HG02798 (cell line): ENCODE measurements at regions not wholly inside any gene's neighbourhood (a gene's known extent, or its start where the extent isn't known, plus 50 kb on each side); places are given as distances from the start of the nearest gene placed in this dataset.
"Not testable (repeated sequence)": the region's sequence is repeated elsewhere in the genome, so short reads cannot be mapped to it uniquely, and the experiment has no call there.

Experiments used
- ATAC-seq: cut with Tn5 transposase; IDR thresholded peaks from one replicate; pipeline ENCODE4 v1.9.1; 2021; ENCODE audit warnings: mild to moderate bottlenecking; ENCODE audit not compliant: unreplicated experiment, poor library complexity

DNA sequence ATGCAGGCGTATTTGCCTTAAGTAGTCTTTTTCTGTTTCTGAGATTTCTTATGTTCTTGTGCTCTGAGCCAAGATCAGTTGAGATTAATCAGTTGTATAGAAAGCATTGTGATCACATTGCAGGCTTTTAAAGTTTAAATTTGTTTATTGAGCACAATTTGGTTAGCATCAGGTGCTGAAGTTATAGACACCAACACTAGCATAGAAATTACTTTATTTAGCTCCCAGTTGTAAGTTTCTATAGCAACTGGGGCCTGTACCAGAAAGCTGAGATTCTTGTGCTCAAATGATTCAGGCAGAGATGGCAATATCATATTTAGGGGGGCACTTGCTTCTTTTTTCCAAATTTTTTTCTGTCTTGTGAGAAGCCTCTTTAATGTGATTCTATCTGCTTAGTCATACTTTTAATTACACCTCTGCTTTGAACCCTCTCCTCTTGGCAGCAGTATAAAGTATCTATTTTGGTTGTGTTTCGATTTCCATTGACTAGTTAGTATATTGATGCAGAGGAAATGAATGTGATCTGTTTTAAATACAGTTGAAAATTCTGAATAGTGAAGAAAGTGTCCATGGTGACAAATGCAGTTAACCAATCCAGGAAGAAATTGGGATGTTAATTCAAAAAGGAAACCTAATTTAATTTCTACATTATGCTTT lies 241.7 kb upstream of the GBE1 start:
- ATAC-seq, result no peak

GRCh38 chr3:82002491-82002890 lies 241.0 kb upstream of the GBE1 start:
- ATAC-seq, result no peak

- ATAC-seq, result no peak
Observed at GRCh38 chr3:82001276-82001923, 240.0 kb upstream of the GBE1 start.

- ATAC-seq, result peak; percentile 52
Observed at GRCh38 chr3:82000773-82001172, 239.3 kb upstream of the GBE1 start.

DNA sequence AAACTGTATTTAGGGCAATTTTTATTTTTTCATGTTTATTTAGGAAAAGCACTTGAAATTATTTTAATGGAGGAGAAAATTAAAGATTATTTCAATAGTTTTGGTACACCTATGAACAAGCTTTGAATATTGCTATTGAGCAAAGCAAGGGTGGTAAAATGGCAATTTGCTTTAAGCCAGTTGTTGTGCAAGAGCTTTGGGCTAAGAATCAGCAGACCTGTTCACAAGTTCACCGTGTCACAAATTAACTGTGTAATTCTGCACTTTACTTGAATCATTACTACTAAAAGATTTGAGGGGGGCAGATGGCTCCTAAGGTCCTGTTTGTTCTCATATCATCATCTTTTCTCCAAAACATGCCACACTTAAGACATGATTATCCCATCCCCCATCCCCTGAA lies 238.9 kb upstream of the GBE1 start:
- ATAC-seq, result no peak

DNA sequence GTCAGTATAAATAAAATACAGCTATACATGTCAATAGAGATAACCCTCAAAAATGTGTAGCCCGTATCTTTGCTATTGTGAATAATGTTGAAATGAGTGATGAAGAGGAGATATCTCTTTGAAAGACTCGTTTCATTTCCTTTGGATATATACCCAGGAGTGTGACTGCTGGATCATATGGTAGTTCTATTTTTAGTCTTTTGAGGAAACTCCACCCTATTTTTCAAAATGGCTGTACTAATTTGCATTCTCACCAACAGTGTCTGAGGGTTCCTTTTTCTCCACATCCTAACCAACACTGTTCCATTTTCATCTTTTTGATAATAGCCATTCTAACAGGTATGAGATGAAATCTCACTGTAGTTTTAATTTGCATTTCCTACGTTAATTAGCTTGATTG lies 237.5 kb upstream of the GBE1 start:
- no peak for ATAC-seq

GRCh38 chr3:81998139-81998755 lies 236.8 kb upstream of the GBE1 start:
- ATAC-seq, result no peak

GRCh38 chr3:81997390-81997789 lies 235.9 kb upstream of the GBE1 start:
- ATAC-seq, result no peak

GRCh38 chr3:81995329-81995728 lies 233.9 kb upstream of the GBE1 start:
- ATAC-seq, result no peak

- ATAC-seq, result no peak
Observed at GRCh38 chr3:81989758-81990157, 228.3 kb upstream of the GBE1 start.

- ATAC-seq, result no peak
Observed at GRCh38 chr3:81989274-81989673, 227.8 kb upstream of the GBE1 start.

- not testable (repeated sequence) for ATAC-seq
Observed at GRCh38 chr3:81987412-81987811, 226.0 kb upstream of the GBE1 start.

GRCh38 chr3:81985996-81986723 lies 224.7 kb upstream of the GBE1 start:
- ATAC-seq, result no peak

DNA sequence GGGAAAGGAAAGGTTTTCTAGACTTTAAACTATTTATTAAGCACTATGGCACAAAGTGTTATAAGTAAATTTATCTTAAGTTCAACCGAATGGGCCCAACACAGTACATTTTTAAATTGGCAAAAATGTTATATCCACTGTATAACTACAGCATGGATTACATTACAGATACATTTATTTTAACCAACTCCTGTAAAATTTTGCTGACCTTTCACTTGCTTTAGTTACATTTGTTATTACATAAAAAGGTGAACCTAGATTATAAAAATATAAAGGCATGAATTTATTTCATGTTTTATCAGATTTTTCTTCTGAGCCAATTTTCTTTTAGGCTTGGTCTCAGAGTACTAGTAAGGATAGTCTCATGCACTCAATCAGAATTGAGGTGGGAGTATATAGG lies 221.9 kb upstream of the GBE1 start:
- ATAC-seq, result no peak

DNA sequence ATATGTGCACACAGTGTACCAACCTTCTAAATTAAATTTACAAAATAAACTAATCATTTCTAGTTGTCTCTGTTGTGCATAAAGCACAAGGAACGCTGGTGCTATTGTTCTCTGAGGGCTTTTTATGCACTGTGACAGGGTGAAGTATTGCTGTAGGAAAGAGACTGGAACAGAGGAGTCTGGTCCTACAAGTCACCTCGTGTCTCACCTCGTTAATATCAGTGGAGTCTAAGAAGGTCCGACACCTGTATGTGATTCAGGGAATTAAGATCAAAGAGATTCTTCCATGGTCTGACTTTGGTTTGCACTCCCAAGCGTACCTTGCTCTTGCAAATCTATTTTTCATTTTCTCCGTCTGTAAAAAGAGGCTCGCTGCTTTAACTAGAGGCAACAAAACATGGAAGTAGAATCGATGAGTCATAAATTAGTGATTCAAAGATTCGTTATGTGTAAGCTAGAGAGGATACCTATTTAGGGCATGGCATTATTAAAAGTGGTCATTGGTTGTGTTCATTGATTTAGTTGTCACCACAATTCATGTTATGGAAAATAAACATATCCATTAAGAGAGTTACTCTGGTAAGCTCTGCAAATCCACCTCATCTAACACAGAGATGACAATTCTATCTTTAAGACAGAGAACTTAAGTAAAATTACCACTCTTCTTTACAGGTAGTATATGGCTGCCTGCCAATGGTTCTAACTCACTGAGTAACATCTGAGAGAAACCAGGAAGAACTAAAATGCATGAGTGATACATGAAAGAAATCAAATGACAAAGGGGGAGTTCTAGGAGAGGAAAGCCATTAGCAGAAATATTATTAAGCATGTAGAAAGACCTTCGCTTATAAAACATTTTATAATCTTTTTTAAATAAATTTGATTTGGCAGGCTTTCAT lies 219.4 kb upstream of the GBE1 start:
- no peak for ATAC-seq

DNA sequence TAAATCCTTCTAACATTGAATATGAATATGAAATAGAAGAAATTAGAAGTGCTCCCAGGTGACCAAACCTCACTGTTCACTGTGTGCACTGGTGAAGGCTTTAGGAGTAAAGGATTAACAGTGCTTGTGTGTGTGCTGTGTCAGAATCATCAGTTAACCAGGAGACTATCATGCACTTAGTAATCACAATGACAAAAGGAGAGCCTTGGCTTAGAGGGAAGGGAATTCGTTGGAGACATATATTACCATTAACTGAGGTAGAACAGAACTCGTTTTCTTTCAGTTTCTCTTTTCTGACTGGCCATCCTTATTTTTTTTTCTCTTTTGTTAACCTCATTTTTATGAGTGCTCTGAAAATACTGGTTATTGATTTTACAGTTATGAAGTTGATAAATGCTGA lies 213.3 kb upstream of the GBE1 start:
- ATAC-seq, result peak; percentile 62

GRCh38 chr3:81968658-81969057 lies 207.2 kb upstream of the GBE1 start:
- ATAC-seq, result no peak

DNA sequence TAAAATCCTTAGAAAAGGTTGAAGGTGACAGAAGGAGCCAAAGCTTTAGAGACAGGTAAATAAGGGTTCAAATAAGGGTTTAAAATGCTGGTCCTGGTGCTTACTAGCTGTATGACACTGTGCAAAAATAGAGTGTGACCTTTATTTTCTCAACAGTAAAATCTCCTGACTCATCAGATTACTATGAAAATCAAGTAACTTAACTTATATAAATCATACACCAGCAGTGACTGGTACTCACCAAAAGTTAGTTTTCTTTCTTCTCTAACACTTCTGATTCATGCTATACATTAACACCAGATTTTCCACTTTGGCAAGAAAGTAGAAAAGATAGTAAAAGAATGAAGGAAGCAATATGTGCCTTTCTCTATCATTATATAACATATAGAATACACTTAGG lies 205.9 kb upstream of the GBE1 start:
- no peak for ATAC-seq

GRCh38 chr3:81965696-81966095 lies 204.3 kb upstream of the GBE1 start:
- ATAC-seq, result no peak

DNA sequence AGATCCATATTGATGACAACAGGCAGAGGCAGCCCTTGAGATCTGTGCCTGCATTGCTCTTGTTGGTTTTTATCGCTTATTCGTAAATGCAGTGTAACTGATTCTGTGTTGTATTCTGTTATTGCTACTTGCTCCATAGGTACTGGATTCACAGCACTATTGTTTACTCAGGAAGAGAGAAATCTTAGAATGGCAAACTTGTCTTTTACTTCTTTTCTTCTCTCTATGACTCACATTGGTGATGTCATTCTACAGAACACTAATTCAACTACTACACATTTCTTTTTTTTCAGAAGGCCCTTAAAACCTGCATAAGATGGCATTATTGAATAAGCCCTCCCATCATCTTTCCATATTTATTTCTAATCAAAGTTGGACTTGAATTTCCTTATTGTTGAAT lies 201.0 kb upstream of the GBE1 start:
- ATAC-seq, result no peak
